MCF 10A (cell line): ENCODE measurements at regions not wholly inside any gene's neighbourhood (a gene's known extent, or its start where the extent isn't known, plus 50 kb on each side); places are given as distances from the start of the nearest gene placed in this dataset.
A peak's percentile ranks its signal among the peaks of the same experiment; 100 is the strongest.

Source experiments
- BruUV-seq: library from RNA; stranded (reverse); fragments of 400-500 nt; replicated peaks from 2 replicates; lab custom pipeline; 2021; lab: Mats Ljungman, UMichigan
- CTCF ChIA-PET: fragments of 300-600 bp; sonication (Branson Sonifier 250); formaldehyde crosslinking; extraction: SDS; loops from one replicate; lab custom pipeline; 2021; ENCODE audit warnings: antibody characterized with exemption, inconsistent platforms; lab: Yijun Ruan, JAX
- POLR2A ChIA-PET: fragments of 300-600, 350-650 bp; sonication (Branson Sonifier 250); formaldehyde crosslinking; extraction: SDS; loops from one replicate; lab custom pipeline; 2020; ENCODE audit warnings: antibody characterized with exemption, inconsistent platforms; lab: Yijun Ruan, JAX
- DNase-seq: peaks from one replicate; pipeline ENCODE4 v3.0.0-alpha.2; 2018; ENCODE audit not compliant: unreplicated experiment
- H3K27ac Mint-ChIP-seq: one replicate; pipeline ENCODE4 v1.8.0; 2022; ENCODE audit warnings: mild to moderate bottlenecking, low read depth, mixed read lengths; ENCODE audit not compliant: unreplicated experiment
- H3K27me3 Mint-ChIP-seq: one replicate; pipeline ENCODE4 v1.8.0; 2022; ENCODE audit warnings: mixed read lengths; ENCODE audit not compliant: insufficient read depth, unreplicated experiment
- H3K36me3 Mint-ChIP-seq: one replicate; pipeline ENCODE4 v1.8.0; 2022; ENCODE audit warnings: mild to moderate bottlenecking, moderate library complexity, mixed read lengths; ENCODE audit not compliant: insufficient read depth, unreplicated experiment
- H3K4me1 Mint-ChIP-seq: one replicate; pipeline ENCODE4 v1.8.0; 2022; ENCODE audit warnings: mixed read lengths; ENCODE audit not compliant: insufficient read depth, unreplicated experiment
- H3K4me3 Mint-ChIP-seq: one replicate; pipeline ENCODE4 v1.8.0; 2022; ENCODE audit warnings: mild to moderate bottlenecking, moderate library complexity, mixed read lengths; ENCODE audit not compliant: unreplicated experiment
- H3K9me3 Mint-ChIP-seq: one replicate; pipeline ENCODE4 v1.8.0; 2022; ENCODE audit warnings: mixed read lengths; ENCODE audit not compliant: unreplicated experiment
- CTCF ChIP-seq: fragments of 200-600 bp; IDR thresholded peaks from one replicate; pipeline ENCODE4 v1.8.0; 2022; ENCODE audit warnings: antibody characterized with exemption, mild to moderate bottlenecking; ENCODE audit not compliant: unreplicated experiment
- intact Hi-C: fragments of 100-400 bp; cut with micrococcal nuclease; formaldehyde crosslinking; loops from 2 replicates; pipeline ENCODE4 v1.14.1; 2022

- peaks cover 11% of the 10 kb centered on the region for H3K4me1 Mint-ChIP-seq
- TF ChIP-seq CTCF: no peak
- H3K9me3 Mint-ChIP-seq: no peaks in the 10 kb centered on the region
- ChIA-PET CTCF (interaction anchor here (0.9 to 13.5 kb wide), 4 partner anchors 201 to 354 kb away, joined by 3 to 273 read pairs (median 108); no protein-coding TSS in a partner anchor), POLR2A (no interaction called here)
- H3K4me3 Mint-ChIP-seq: no peak overlapping the region
- no peaks in the 10 kb centered on the region for H3K36me3 Mint-ChIP-seq
- DNase-seq: no peak
- BruUV-seq: no TSS peak
- H3K27ac Mint-ChIP-seq: no peak overlapping the region
- H3K27me3 Mint-ChIP-seq: peaks cover 91% of the 10 kb centered on the region
- intact Hi-C loops: loop anchor here (10.0 kb wide), 1 partner anchor 382 kb away; no protein-coding TSS in a partner anchor
Measured at GRCh38 chr17:79396696-79397095, 214.2 kb downstream of the RBFOX3 start.

GRCh38 chr17:79395545-79395944 is 215.3 kb downstream of the RBFOX3 start:
- Mint-ChIP-seq H3K27me3 (peaks cover 91% of the 10 kb centered on the region), H3K9me3 (no peaks in the 10 kb centered on the region), H3K4me1 (peaks cover 1% of the 10 kb centered on the region), H3K4me3 (no peak overlapping the region), H3K27ac (no peak overlapping the region), H3K36me3 (no peaks in the 10 kb centered on the region)
- TF ChIP-seq CTCF: no peak
- intact Hi-C loops: loop anchor here (10.0 kb wide), 1 partner anchor 381 kb away; no protein-coding TSS in a partner anchor
- no peak for DNase-seq
- BruUV-seq: no TSS peak
- ChIA-PET CTCF (interaction anchor here (1.2 to 13.5 kb wide), 3 partner anchors 207 to 313 kb away, joined by 5 to 273 read pairs (median 212); no protein-coding TSS in a partner anchor), POLR2A (no interaction called here)

- BruUV-seq: no TSS peak
- ChIA-PET POLR2A (no interaction called here), CTCF (interaction anchor here (1.2 to 13.5 kb wide), 5 partner anchors 8 to 350 kb away, joined by 5 to 273 read pairs (median 25); no protein-coding TSS in a partner anchor)
- TF ChIP-seq CTCF: no peak
- Mint-ChIP-seq H3K27me3 (peaks cover 91% of the 10 kb centered on the region), H3K4me3 (no peak overlapping the region), H3K36me3 (no peaks in the 10 kb centered on the region), H3K27ac (no peak overlapping the region), H3K4me1 (no peaks in the 10 kb centered on the region), H3K9me3 (no peaks in the 10 kb centered on the region)
- intact Hi-C loops: loop anchor here (10.0 kb wide), 1 partner anchor 380 kb away; no protein-coding TSS in a partner anchor
- no peak for DNase-seq
Measured at GRCh38 chr17:79395066-79395465, 215.8 kb downstream of the RBFOX3 start.

GRCh38 chr17:79393358-79394052 is 217.3 kb downstream of the RBFOX3 start:
- no peaks in the 10 kb centered on the region for H3K4me1 Mint-ChIP-seq
- no peak overlapping the region for H3K27ac Mint-ChIP-seq
- ChIA-PET CTCF (interaction anchor here (0.5 to 13.5 kb wide), 45 partner anchors 8 to 796 kb away, joined by 3 to 273 read pairs (median 4); no protein-coding TSS in a partner anchor), POLR2A (interaction anchor here (0.7 to 2.6 kb wide), 5 partner anchors 165 to 317 kb away, joined by 3 to 12 read pairs (median 5); no protein-coding TSS in a partner anchor)
- BruUV-seq: no TSS peak
- peak; percentile 63 for DNase-seq
- H3K36me3 Mint-ChIP-seq: no peaks in the 10 kb centered on the region
- no peak overlapping the region for H3K4me3 Mint-ChIP-seq
- no peaks in the 10 kb centered on the region for H3K9me3 Mint-ChIP-seq
- intact Hi-C loops: loop anchor here (1.0 to 10.0 kb wide), 5 partner anchors 205 to 379 kb away; no protein-coding TSS in a partner anchor
- peak; percentile 91 for TF ChIP-seq CTCF
- H3K27me3 Mint-ChIP-seq: peaks cover 91% of the 10 kb centered on the region
